ENCODE measurements at regions not wholly inside any gene's neighbourhood (a gene's known extent, or its start where the extent isn't known, plus 50 kb on each side); places are given as distances from the start of the nearest gene placed in this dataset.
"Not testable (repeated sequence)": the region's sequence is repeated elsewhere in the genome, so short reads cannot be mapped to it uniquely, and the experiment has no call there.

GRCh38 chr16:46388354-46388753, 232.8 kb downstream of the SHCBP1 start:
- DNase-seq: not testable (repeated sequence)

GRCh38 chr16:46387720-46388119, 233.5 kb downstream of the SHCBP1 start:
- not testable (repeated sequence) for DNase-seq

DNA sequence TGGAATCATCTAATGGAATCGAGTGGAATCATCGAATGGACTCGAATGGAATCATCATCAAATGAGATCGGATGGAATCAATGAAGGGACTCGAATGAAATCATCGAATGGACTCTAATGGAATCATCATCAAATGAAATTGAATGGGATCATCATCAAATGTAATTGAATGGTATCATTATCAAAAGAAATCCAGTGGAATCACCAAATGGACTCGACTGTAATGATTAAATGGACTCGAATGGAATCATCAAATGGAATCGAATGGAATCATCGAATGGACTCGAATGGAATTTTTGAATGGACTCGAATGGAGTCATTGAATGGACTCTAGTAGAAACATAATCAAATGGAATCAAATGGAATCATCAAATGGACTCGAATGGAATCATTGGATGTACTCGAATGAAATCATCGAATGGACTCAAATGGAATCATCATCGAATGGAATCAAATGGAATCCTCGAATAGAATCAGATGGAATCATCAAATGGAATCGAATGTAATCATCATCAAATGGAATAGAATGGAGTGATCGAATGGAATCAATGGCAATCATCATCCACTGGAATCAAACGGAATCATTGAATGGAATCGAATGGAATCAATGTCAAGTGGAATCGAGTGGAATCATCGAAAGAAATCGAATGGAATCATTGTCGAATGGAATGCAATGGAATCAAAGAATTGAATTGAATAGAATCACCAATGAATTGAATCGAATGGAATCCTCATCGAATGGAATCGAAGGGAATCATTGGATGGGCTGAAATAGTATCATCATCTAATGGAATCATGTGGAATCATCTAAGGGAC, 234.2 kb downstream of the SHCBP1 start:
- DNase-seq: not testable (repeated sequence)

- not testable (repeated sequence) for DNase-seq
Measured at GRCh38 chr16:46386110-46386771, 234.9 kb downstream of the SHCBP1 start.

- DNase-seq: not testable (repeated sequence)
Measured at GRCh38 chr16:46384285-46385061, 236.7 kb downstream of the SHCBP1 start.

- not testable (repeated sequence) for DNase-seq
Measured at GRCh38 chr16:46383581-46383980, 237.6 kb downstream of the SHCBP1 start.

- DNase-seq: not testable (repeated sequence)
Measured at GRCh38 chr16:46382791-46383541, 238.2 kb downstream of the SHCBP1 start.

- DNase-seq: not testable (repeated sequence)
Measured at GRCh38 chr16:46382079-46382478, 239.1 kb downstream of the SHCBP1 start.

DNA sequence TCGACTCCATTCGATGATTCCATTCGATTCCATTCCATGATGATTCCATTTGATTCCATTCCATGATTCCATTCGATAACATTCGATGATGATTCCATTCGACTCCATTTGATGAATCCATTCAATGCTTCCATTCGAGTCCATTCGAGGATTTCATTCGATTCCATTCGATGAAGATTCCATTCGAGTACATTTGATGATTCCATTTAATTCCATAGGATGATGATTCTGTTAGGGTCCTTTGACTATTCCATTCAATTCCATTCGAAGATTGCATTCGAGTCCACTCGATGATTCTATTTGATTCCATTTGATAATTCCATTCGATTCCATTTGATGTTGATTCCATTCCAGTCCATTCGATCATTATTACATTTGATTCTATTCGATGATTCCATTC, 239.8 kb downstream of the SHCBP1 start:
- not testable (repeated sequence) for DNase-seq

All from right lung (tissue), 2 donors.